Amniotic epithelial cell (primary cell): ENCODE measurements at regions not wholly inside any gene's neighbourhood (a gene's known extent, or its start where the extent isn't known, plus 50 kb on each side); places are given as distances from the start of the nearest gene placed in this dataset.

Experiments used
- DNase-seq: peaks from one replicate; pipeline ENCODE4 v3.0.0-alpha.2; 2010; ENCODE audit warnings: low read depth

DNA sequence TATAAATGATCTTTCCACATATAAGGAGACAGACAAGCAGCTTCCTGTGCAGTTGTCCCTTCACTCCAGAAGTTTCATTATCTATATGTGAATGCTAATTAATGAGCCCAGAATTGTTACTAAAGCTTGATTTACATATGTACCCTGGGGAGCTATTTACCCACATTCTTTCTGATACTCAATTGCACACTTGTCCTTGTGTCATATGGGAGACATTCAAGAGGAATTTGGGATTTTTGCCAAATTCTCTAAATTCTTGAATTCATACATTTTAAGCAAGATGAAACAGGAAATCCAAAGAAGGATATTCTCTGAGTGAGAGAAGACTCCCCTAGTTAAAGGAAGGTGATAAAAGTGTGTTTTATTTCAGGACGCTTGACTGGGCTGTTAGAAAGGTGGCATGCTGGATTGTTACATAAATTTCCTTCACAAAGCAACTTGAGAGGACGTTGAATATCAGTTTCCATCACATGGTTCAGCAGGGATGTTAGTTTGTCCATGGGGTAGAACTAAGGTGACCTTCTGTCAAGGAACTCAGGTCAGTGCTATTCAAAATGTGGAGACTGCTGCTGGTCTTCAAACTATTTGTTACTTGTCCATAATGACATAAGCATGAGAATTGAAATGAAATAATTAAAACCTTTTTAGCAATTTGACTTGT is 368.2 kb downstream of the IRS1 start:
- peak; percentile 35 for DNase-seq

DNA sequence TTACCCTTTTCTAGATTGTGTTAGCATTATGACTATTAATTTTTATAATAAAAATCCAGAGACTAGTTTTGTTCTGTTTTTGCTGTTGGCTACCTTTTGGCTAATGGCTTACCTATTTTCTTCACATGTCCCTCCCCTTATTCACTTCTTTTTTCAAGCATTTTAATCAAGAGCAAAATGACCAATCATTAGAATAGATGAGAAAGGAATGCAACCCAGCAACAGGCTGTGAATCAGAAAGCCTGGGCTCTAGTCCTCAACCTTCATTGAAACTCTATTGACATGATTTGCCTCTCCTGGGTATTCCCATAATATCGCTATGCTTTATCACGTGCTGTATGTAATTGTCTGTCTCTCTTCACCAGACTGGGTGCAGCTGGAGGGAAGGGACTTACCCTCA is 370.1 kb downstream of the IRS1 start:
- DNase-seq, result no peak

DNA sequence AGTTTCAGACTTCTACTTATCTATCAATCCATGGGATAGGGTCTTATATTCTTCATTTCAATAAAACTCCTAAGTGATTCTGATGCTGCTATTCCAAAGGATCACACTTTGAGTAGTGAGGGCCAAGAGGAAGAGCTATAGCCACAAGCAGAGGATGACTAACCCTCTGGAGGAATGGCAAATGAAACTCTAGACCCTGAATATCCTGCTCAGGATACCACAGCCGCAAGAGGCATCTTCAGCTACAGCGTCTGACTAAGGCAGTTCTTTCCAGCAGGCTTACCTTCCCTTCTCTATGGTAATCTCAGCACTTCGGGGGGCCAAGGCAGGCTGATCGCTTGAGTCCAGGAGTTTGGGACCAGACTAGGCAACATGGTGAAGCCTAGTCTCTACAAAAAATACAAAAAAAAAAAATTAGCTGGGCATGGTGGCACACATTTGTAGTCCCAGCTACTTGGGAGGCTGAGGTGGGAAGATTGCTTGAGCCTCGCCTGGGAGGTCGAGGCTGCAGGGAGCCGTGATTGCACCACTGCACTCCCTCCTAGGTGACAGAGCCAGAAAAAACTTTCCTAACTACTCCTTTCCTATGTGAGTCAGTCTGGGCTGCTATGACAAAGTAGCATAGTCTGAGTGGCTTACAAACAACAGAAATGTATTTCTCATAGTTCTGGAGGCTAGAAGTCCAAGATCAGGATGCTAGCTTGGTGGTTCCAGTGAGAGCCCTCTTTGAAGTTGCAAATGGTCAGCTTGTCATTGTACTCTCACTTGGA is 371.9 kb downstream of the IRS1 start:
- peak; percentile 93 for DNase-seq

DNA sequence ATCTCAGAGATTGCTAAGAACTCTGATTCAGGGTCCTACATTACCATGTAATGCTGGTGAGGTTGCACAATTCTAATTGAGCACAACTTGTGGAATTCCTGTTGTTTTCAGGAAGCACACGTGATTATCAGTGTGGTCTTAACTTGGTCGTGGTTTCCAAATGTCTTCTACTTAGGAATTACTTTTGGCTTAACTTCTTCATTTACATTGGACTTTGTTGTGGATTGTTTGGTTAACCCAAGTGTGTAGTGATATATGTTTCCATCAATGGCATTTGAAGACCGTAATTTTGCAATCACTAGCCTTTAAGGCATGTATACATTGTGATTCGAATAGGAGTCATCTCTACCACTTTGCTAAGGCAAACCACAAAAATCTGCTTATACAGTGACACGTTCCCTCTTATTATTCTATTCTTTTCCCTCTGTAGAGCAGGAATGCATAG is 373.3 kb downstream of the IRS1 start:
- DNase-seq, result peak; percentile 94

DNA sequence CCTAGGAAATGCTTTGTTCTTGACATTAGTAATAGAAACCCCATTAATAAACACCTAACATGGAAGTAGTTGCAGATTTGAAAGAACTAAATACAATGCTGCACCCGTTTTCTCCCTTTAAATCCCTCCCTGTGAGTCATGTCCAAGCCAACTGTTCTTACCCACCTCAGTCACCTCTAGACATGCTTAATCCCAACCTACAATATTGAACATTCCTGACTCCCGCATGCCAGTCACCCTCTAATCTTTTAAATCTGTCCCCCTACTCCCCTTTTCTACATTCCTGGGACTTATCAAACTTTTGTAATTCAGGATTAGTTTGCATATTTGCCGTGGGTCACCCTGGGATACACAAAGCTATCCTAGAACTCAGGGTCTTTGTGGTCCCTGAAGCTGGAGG is 374.6 kb downstream of the IRS1 start:
- DNase-seq, result peak; percentile 22

DNA sequence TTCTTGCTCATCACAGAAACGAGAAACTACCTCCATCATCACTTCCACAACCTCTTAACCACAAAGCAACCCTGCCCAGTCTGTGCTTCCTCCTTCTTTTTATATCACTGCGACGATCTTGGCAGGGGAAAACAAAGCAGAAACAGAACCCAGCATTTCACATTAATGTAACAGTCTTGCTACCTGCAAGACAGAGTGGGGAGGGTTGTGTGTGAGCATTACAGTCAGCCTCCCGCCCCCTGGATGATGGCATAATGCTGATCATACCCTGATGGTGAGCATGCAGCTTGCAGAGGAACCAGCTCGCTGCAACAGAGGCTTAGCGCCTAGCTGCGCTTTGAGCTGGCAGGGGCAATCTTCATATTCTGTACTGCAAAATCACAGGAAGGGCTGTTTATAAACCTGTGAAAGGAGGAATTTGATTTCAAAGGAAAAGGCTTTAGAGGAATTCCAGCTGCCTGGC is 376.1 kb downstream of the IRS1 start:
- peak; percentile 67 for DNase-seq

DNA sequence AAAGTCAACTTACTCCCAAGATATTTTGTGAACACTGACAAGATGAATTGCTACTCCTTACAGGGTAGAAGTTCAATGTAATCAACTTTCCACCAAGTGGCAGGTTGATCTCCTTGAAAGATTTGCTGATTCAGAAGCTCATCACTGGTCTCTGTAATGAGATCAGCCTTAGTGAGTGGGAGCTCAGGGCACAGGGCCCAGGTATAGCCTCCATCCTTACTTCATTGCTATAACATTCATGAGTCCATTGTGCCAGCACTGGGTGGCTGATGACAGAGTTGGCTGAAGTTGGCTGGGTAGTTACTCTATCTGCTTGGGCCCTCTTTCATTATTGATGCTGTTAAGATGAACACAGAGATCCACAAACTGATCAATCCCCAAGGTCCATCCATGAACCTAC is 379.0 kb downstream of the IRS1 start:
- DNase-seq, result no peak

DNA sequence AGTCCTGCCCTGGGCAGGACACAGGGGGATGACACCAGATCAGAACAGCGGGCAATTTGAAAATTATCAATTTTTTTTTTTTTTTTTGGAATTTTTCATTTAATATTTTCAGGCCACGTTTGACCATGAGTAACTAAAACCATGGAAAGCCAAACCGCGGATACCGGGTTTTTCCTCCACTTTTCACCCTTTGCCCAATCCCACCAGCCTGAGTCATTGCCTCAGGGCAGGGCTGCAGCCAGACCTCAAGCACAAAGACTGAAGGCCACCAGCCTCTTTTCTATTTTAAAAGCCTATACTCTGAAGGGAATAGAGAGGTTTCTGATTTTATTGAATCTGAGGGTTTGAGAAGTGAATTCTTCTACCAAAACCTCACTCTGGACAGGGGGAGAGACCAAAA is 381.1 kb downstream of the IRS1 start:
- no peak for DNase-seq

DNA sequence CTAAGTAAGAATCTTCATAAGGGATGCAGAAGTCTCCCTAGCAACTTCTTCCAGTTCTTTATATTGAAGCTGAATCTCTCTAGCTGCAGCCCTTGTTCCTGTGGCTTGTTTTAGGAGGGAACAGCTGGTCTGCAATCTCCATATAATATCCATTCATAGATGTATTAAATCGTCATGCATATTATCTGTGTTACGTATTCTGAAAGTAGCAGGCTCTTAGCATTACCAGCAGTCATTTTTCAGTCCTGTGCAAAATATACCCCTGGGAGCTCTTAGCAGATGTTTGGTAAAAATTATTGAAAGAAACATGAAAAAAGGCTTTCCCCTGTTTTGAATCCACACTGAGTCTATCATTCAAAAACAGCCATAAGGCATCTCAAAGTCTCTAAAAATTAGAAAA is 385.3 kb downstream of the IRS1 start:
- no peak for DNase-seq

DNA sequence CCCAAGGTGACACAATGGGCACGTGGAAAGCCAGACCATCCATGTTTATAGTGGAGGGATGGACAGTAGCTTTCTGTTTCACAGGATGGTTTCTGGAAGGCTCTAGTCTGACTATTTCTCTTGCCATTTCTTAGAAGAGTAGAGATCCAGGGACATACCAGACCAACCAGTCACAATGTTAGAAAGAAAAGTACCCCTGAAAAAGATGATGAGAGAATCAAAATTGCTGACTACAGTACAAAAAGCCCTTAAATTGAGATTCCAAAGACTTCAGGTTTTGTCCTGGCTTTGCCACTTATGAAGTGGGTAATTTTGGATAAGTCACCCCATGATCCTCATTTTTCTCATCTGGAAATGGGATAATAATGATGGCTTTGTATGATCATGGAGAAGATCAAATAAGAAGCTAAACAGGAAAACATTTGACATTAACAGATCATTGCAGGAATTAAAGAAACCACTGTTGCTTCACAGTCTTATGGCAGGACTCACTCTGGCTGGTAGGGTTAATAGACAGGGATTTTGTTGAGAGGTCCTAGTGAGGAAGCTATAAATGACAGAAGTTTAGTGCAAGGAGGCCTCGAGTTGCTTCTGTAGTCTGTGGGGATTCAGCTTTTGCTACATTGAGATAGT is 386.0 kb downstream of the IRS1 start:
- no peak for DNase-seq

DNA sequence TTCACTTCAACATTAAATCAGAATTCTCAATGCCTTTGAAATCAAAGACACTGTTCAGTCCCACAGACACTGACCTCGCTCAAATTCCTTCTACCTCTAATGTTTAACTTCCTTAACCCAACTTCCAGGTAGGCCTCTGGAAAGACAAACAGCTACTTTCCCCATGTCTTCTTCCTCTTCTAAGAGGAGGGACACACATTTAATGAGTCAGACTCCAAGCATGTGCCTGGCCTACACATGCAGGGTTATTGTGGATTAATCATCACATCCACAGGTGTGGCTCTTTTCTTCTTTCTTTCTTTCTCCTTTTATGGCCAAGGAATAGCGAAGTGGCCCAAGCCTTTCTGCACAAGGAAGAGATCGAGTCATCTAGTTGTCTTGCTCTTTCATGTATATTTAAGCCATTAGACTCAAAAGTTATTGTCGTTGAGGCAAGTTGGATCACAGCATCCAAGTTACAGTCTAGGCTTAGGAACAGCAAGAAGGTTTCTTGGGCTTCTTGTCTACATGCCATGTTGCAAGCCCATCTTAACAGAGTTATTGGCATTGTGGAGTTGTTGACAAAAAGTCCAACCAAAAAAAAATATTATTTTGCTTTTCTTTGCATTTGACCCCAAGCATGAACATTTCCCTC is 387.8 kb downstream of the IRS1 start:
- DNase-seq, result peak; percentile 47

DNA sequence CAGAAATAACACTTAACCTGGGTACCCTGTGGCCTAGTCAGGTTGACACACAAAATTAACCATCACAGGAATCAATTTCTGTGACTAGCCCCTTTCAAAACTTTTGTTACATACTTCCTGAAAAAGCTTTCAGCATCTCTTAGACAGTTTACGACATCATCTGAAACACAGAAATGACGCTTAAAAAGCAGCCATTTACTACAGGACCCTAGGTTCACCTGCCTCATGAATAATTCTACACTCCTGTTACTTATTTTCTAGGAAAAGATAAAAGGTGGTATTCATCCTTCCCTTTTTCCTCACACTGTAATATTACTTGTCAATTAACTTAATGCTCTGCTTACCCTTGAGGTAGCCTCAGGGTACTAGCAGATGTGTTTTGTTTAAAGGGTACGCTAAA is 388.4 kb downstream of the IRS1 start:
- no peak for DNase-seq

DNA sequence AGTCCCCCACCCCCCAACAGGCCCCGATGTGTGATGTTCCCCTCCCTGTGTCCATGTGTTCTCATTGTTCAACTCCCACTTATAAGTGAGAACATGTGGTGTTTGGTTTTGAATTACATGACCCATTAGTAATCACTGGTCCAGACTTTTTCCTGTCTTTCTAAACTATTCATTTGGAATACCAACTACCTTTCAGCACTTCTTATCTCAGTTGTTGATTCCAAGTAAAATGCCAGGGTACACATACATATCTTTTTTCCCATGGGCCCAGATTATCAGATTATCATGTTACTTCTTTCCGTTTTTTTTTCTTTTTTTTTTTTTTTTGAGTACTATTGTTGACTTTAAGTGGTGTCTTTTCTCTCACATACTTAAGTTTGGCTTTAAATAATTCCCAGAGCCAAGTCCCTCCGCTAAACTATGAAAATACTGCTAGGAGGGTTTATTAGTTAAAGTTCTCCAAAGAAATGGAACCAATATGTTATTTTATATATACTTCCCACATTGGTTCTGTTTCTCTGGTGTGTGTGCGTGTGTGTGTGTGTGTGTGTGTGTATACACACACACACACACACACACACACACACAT is 389.3 kb downstream of the IRS1 start:
- DNase-seq, result peak; percentile 34

DNA sequence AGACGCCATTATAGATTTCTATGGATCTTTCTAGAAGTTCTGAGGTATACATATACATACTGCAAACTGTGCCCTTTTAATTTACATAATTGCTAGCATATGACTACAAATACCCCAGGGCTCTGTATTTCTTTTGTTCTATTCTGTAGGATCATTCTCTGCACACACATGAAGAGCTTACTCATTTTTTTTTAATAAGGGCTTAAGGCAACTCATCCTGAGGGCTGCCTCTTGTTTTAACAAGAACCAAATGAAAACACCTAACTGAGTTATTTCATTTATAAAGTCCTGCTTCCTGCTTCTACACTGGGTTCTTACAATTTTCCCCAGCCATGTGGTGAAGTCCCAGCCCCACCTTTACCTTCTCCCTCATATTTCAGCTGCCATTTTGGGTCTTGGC is 390.5 kb downstream of the IRS1 start:
- no peak for DNase-seq

DNA sequence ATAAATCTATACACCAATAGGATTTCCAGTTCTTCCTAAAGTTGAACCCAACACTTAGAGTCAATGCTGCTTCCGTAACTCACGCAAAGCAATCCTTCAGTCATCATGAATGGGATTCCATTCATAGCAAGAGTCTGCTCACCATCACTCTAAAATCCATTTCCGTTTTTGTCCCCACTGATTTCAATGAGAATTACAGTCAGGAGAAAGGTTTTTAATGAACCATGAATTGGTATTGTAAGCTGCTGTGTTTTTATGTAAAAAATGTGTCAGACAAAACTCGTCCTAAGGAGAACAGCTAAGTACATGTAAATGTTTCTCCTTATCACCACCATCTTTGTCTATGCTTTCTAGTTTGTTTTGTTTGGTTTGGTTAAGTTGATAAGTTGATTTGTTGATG is 391.5 kb downstream of the IRS1 start:
- no peak for DNase-seq

DNA sequence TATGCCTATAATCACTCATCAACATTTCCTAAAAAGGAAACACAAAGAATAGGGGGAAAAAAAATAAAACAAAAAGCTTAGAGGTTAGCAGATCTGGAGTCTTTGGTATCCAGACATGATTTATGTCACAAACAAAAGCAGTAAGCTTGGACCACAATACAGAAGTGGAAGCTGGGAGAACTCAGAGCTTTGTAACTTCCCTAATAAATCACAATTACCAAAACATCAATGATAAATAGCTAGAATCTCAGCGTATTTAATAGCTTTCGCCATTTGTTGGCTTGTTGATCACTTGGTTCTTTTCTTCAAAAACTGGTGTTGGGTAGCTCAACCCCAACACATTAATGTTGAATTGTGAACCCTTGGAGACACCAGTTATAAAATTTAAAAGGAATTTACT is 392.5 kb downstream of the IRS1 start:
- DNase-seq, result peak; percentile 8

DNA sequence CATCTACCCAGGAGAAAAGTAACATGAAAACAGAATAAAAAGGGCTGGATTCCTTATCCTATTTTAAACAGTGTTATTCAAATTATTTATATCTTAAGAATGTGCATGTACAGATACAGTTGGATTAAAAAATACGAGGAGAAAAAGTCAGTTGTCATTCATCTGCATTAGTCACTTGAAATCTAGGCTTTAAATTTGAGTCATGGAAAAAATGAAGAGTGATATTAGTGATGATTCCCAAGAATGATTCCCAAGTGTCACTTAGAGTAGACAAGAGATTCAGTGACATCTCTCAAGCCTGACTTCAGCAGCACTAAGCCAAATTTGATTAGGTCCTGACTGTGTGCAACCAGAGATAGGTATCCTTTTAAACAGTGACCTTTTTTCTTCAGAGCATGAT is 394.2 kb downstream of the IRS1 start:
- no peak for DNase-seq

DNA sequence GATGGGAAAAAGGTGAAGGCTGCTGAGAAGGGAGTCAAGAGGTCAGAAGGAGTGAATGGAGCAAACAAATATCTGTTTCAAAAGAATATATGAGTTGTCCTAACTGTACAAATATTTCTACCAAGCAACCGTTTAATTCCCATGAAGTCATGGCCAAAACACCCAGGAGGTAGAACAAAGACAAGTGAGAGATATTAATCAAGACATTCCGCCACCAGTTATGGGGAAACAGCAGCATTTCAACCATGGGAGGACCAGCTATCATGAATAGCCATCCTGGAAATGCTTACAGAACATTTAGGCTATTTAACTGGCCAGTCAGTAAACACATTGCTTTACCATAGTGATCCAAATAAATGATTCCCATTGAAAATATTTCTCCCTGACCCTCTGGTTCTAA is 396.3 kb downstream of the IRS1 start:
- peak; percentile 89 for DNase-seq

DNA sequence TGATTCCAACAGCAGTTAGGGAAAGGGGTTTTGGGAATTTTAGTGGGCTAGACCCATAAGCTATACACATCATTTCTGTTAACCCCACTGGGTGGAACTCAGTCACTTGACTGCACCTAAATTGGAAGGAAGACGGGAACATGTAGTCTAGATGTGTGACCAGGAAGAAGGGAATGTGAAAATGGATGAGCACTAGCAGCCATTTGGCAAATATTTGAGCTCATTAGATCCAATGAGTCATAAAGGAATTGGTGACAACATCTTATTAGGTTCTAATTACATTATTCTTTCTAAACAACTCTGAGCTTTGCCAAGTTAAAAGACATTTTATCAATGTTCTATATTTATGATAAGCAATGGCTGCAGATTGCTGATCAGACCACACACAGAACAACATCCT is 400.6 kb downstream of the IRS1 start:
- DNase-seq, result no peak

DNA sequence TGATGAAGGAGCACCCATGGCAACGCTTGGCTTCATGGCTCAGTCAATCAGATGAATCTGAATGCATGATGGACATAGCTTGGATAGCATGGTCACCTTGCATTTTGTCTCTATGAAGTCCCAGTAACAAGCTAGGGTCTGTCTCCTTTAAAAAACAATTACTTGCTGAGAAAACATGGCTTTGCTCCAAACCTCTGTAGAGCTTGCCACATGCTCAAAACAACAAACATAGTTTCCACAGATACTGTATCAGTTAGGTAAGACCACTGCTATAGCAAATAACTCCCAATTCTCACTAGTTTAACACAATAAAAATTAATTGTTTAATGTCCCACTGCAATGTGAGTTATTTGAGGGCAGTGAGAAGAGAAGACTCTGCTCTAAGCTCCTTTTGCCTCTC is 401.0 kb downstream of the IRS1 start:
- DNase-seq, result peak; percentile 49

DNA sequence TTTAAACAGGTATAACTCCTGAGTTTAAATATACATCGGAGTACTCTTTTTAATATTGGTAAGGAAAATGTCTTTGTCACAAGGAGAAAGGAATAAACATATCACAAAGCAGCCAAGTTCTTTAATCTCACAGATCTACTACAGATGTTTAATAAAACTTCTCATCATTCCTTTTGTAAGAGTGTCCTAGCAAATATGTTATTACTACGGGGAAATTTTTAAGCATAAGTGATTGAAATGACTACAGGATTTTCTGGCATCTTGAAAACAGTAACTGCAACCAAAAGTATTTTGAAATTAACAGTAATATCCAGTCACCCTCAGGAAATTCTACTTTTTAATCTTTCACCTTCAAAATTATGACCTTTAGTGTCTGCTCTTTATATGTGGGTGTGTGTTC is 403.1 kb downstream of the IRS1 start:
- no peak for DNase-seq

DNA sequence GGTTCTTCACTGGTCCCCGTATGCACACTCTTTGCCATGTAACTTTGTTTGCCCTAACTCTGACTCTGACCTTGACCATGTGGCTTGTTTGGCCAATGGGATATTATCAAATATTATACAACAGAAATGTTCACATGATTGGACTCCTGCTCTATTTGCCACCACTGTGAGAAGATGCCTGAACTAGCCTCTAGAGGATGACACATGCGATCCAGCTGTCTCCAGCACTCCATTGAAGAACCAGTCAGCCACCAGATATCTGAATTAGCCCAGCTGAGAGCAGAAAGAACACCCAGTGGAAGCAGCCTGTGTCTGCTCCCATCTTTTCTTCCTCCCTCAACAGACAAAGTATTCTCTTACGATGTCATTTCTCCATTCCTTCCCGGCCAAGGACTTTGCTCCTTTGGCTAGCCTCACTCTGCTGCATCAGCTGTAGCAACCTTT is 412.1 kb downstream of the IRS1 start:
- no peak for DNase-seq
